Right lobe of liver (tissue), 6 donors: ENCODE measurements at regions not wholly inside any gene's neighbourhood (a gene's known extent, or its start where the extent isn't known, plus 50 kb on each side); places are given as distances from the start of the nearest gene placed in this dataset.

Experiments
- ATAC-seq, 4 donors: fragments of 200-7000 bp; cut with Tn5 transposase; one replicate each; pipeline ENCODE4 v1.9.1; 2020; ENCODE audit warnings: mild to moderate bottlenecking in 4 of 4, moderate library complexity in 4 of 4
- DNase-seq, 3 donors: peaks; one replicate each; pipeline ENCODE4 v3.0.0-alpha.2; 2020
- H3K27ac ChIP-seq, 3 donors: fragments of 200-600 bp; one replicate each; pipeline ENCODE4 v1.8.0; 2022
- H3K27me3 ChIP-seq, 2 donors: fragments of 200-600 bp; one replicate each; pipeline ENCODE4 v1.8.0; 2022
- H3K36me3 ChIP-seq, 4 donors: fragments of 200-600 bp; sonication (generic) in 1 of 4; one replicate each; pipeline versions ENCODE4 v1.5.1 to v1.8.0; 2017 to 2022; ENCODE audit warnings: control low read depth in 1 of 4
- H3K4me1 ChIP-seq, 4 donors: fragments of 200-600 bp; sonication (generic) in 1 of 4; one replicate each; pipeline versions ENCODE4 v1.5.1 to v1.8.0; 2017 to 2022; ENCODE audit warnings: control low read depth in 1 of 4
- H3K4me3 ChIP-seq, 3 donors: fragments of 200-600 bp; one replicate each; pipeline ENCODE4 v1.8.0; 2022
- H3K9me3 ChIP-seq, 4 donors: fragments of 200-600 bp; sonication (generic) in 1 of 4; one replicate each; pipeline versions ENCODE4 v1.5.1 to v1.8.0; 2017 to 2022; ENCODE audit warnings: control low read depth in 1 of 4
- POLR2A ChIP-seq: fragments of 450-650 bp; IDR thresholded peaks from one replicate; pipeline ENCODE4 v1.6.1; 2017; ENCODE audit warnings: antibody characterized with exemption, mild to moderate bottlenecking
- WGBS: methylation state at CpG from one replicate; pipeline ENCODE4 v1.1.6; 2018; ENCODE audit warnings: low coverage, low lambda C conversion rate; ENCODE audit not compliant: insufficient coverage; ENCODE audit errors: missing lambda C conversion rate; 5-methylcytosine and 5-hydroxymethylcytosine counted together
- intact Hi-C, 2 donors: fragments of 100-400 bp; cut with DNase I; formaldehyde crosslinking; loops; one replicate each; pipeline versions ENCODE4 v1.11.2 to v1.14.1; 2022
- TF ChIP-seq, protein P1 (sequence below), 4 donors: fragments of 200-600 bp in 3 of 4; fragments of 450-650 bp in 1 of 4; IDR thresholded peaks; one replicate each; pipeline versions ENCODE4 v1.5.1 to v1.8.0; 2016 to 2022; ENCODE audit warnings: antibody characterized with exemption in 4 of 4, mild to moderate bottlenecking in 2 of 4
- donor health status: DM: no; HTN: yes; CAD: no.
- donor health status: DM: no; HTN: no; CAD: no.
- donor health status: DM: no; HTN: no; CAD: no.
- donor health status: DM: no; HTN: yes; CAD: no.
- donor health status: DM: no; HTN: yes; CAD: no.

DNA sequence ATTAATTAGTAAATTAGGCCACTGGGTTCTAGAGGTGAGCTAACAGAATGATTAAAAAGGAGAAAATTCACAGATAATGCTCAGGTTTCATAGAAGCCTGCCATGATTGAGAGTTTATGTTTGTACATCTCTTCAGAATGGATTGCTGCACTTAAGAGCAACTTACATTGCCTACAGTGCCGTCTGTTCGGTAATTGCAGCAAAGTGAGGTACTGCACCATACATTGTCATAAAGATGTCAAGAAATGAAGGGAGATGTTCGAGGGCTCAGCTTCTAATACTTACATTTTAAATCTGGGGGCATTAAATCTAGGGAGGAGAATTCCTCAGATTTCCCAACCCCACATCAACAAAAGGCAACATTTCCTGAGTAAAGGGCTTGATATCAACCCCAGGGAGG is 976.2 kb upstream of the FANCL start:
- H3K27me3 ChIP-seq, result no peaks in the 10 kb centered on the region
- H3K36me3 ChIP-seq, result no peaks in the 10 kb centered on the region
- H3K4me3 ChIP-seq, result no peak overlapping the region
- H3K9me3 ChIP-seq, result peaks cover 0 to 3% (median 0%) of the 10 kb centered on the region in 4 donors
- intact Hi-C loops, result no loop called here
- no peak overlapping the region for H3K27ac ChIP-seq
- no peaks in the 10 kb centered on the region for H3K4me1 ChIP-seq
- 65% methylated on average over 3 of the region's 3 CpGs for whole genome bisulfite sequencing
- DNase-seq, result no peak
- ATAC-seq, result no peak
- TF ChIP-seq, protein P1, sequence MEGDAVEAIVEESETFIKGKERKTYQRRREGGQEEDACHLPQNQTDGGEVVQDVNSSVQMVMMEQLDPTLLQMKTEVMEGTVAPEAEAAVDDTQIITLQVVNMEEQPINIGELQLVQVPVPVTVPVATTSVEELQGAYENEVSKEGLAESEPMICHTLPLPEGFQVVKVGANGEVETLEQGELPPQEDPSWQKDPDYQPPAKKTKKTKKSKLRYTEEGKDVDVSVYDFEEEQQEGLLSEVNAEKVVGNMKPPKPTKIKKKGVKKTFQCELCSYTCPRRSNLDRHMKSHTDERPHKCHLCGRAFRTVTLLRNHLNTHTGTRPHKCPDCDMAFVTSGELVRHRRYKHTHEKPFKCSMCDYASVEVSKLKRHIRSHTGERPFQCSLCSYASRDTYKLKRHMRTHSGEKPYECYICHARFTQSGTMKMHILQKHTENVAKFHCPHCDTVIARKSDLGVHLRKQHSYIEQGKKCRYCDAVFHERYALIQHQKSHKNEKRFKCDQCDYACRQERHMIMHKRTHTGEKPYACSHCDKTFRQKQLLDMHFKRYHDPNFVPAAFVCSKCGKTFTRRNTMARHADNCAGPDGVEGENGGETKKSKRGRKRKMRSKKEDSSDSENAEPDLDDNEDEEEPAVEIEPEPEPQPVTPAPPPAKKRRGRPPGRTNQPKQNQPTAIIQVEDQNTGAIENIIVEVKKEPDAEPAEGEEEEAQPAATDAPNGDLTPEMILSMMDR (IDR thresholded peaks at IDR 0.05), result no peak
- TF ChIP-seq POLR2A, result no peak

GRCh38 chr2:59206361-59206760 is 965.2 kb upstream of the FANCL start:
- ATAC-seq, result no peak
- H3K27ac ChIP-seq, result no peak overlapping the region
- intact Hi-C loops, result no loop called here
- H3K4me3 ChIP-seq, result no peak overlapping the region
- no peaks in the 10 kb centered on the region for H3K9me3 ChIP-seq
- no peak for DNase-seq
- no peaks in the 10 kb centered on the region for H3K4me1 ChIP-seq
- no peak for TF ChIP-seq POLR2A
- TF ChIP-seq, protein P1 (IDR thresholded peaks at IDR 0.05), result no peak
- H3K27me3 ChIP-seq, result no peaks in the 10 kb centered on the region
- no peaks in the 10 kb centered on the region for H3K36me3 ChIP-seq
- WGBS, result 60% methylated on average over 4 of the region's 4 CpGs

- Histone ChIP-seq H3K27ac (no peak overlapping the region), H3K4me1 (no peaks in the 10 kb centered on the region), H3K9me3 (no peaks in the 10 kb centered on the region), H3K36me3 (no peaks in the 10 kb centered on the region), H3K4me3 (no peak overlapping the region), H3K27me3 (no peaks in the 10 kb centered on the region)
- ATAC-seq (no peak), DNase-seq (no peak)
- TF ChIP-seq POLR2A, result no peak
- TF ChIP-seq, protein P1 (IDR thresholded peaks at IDR 0.05), result no peak
- intact Hi-C loops, result no loop called here
- WGBS, result 19% methylated on average over 1 of the region's 1 CpG
Observed at GRCh38 chr2:59204040-59204439, 962.9 kb upstream of the FANCL start.

DNA sequence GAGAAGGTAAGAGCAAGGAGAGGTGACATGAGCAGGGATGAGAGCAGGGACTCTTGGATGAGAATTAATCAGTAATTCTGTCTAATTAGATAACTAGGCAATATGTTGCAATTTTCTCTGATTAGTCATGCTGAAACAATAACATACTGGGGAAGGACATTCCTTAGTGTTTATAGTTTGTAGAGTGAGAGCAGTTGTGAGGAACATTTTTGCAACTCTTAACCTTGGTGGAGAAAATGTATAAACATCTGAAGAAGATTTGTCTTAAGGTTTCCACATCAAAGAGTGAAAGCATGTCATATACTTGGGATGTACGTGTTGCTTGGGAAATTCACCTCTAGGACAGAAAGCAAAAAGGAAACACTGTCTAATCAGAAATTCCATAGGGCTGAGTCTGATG is 955.4 kb upstream of the FANCL start:
- H3K36me3 ChIP-seq, result no peaks in the 10 kb centered on the region
- ATAC-seq, result no peak
- no peaks in the 10 kb centered on the region for H3K27me3 ChIP-seq
- 54% methylated on average over 1 of the region's 1 CpG for WGBS
- no peak for DNase-seq
- no peak for TF ChIP-seq POLR2A
- TF ChIP-seq, protein P1 (IDR thresholded peaks at IDR 0.05), result no peak
- no peak overlapping the region for H3K27ac ChIP-seq
- intact Hi-C loops, result no loop called here
- no peak overlapping the region for H3K4me3 ChIP-seq
- H3K9me3 ChIP-seq, result no peaks in the 10 kb centered on the region
- H3K4me1 ChIP-seq, result no peaks in the 10 kb centered on the region

DNA sequence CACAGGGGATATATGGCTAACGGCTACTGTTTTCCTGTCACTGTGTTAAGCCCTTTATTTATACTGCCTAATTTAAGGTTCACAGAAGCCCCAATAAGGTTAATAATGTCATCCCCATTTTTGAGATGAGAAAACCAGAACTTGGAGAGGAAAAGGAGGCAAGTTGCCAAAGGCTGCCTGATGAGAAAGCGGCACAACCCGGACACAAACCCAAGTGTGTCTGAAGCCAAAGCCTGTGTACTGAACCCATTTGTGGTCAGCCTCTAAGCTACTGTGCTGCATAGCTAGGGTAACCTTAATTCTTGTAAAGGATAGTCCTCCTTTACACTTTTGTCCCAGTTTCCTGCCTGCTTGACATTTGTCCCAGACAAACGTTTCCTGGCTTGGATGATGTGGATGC is 954.7 kb upstream of the FANCL start:
- H3K9me3 ChIP-seq, result no peaks in the 10 kb centered on the region
- TF ChIP-seq POLR2A, result no peak
- TF ChIP-seq, protein P1 (IDR thresholded peaks at IDR 0.05), result no peak
- H3K4me1 ChIP-seq, result no peaks in the 10 kb centered on the region
- no peak for ATAC-seq
- DNase-seq, result no peak
- WGBS, result 60% methylated on average over 4 of the region's 4 CpGs
- no peaks in the 10 kb centered on the region for H3K27me3 ChIP-seq
- no peak overlapping the region for H3K4me3 ChIP-seq
- no peaks in the 10 kb centered on the region for H3K36me3 ChIP-seq
- no peak overlapping the region for H3K27ac ChIP-seq
- intact Hi-C loops, result no loop called here
